ENCODE measurements at regions not wholly inside any gene's neighbourhood (a gene's known extent, or its start where the extent isn't known, plus 50 kb on each side); places are given as distances from the start of the nearest gene placed in this dataset.
A peak's percentile ranks its signal among the peaks of the same experiment; 100 is the strongest.

DNA sequence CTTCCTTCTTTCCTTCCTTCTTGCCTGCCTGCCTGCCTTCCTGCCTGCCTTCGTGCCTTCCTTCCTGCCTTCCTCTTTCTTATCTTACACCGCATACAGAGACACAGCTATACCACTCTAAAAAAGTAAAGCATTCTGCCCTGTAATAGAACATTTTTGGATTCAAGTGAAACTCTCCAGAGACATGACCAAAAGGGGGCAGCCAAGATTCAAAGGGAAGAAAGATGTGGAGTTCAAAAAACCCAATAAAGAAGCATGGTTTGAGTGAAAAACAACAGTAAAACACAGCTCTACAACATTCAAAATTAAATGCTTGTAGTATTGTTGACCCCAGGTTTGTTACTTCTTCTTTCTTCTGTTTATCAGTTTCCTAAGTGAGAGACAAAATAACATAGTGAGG lies 914.9 kb upstream of the PCDH7 start:
- Histone ChIP-seq H3K27me3 (no peaks in the 10 kb centered on the region), H3K4me3 (no peak overlapping the region), H3K27ac (no peak overlapping the region), H3K36me3 (no peaks in the 10 kb centered on the region), H3K9me3 (peaks cover 0 to 14% of the 10 kb centered on the region in 2 donors), H3K4me1 (no peaks in the 10 kb centered on the region)
- ATAC-seq (no peak), DNase-seq (peak in 2 of 4 donors; percentile 4 to 8)
- intact Hi-C loops (cut with DNase I), result no loop called here
- TF ChIP-seq, protein P1, sequence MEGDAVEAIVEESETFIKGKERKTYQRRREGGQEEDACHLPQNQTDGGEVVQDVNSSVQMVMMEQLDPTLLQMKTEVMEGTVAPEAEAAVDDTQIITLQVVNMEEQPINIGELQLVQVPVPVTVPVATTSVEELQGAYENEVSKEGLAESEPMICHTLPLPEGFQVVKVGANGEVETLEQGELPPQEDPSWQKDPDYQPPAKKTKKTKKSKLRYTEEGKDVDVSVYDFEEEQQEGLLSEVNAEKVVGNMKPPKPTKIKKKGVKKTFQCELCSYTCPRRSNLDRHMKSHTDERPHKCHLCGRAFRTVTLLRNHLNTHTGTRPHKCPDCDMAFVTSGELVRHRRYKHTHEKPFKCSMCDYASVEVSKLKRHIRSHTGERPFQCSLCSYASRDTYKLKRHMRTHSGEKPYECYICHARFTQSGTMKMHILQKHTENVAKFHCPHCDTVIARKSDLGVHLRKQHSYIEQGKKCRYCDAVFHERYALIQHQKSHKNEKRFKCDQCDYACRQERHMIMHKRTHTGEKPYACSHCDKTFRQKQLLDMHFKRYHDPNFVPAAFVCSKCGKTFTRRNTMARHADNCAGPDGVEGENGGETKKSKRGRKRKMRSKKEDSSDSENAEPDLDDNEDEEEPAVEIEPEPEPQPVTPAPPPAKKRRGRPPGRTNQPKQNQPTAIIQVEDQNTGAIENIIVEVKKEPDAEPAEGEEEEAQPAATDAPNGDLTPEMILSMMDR (IDR thresholded peaks at IDR 0.05), result no peak

DNA sequence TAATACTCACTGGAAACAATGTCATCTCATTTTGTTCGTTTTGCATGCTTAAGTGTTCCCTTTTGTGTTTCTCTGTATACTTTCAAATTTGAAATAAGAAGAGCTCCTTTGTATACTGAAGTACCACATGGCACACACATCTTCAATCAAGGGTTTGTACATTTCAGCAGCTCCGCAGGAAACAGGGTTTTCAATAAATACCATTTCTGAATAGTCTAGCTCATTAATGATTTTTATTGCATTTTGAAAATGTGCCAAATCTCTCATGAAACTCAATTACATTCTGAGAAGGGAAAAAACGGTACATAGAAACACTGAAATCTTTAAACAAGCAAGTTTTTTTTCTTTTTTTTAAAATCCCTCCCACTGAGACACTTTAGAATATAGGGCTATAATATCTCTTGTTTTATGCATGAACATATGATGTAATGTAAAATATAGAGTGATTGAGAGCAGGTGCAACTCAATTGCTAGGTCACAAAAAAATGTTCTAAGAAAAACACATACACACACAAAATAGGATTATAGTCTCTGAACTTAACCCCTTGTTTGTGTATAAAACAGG lies 914.2 kb upstream of the PCDH7 start:
- H3K36me3 ChIP-seq, result no peaks in the 10 kb centered on the region
- H3K4me3 ChIP-seq, result no peak overlapping the region
- peaks cover 0 to 17% of the 10 kb centered on the region in 2 donors for H3K9me3 ChIP-seq
- intact Hi-C loops (cut with DNase I), result no loop called here
- no peak for ATAC-seq
- H3K27ac ChIP-seq, result no peak overlapping the region
- TF ChIP-seq, protein P1 (IDR thresholded peaks at IDR 0.05), result no peak
- DNase-seq, result no peak
- H3K27me3 ChIP-seq, result no peaks in the 10 kb centered on the region
- no peaks in the 10 kb centered on the region for H3K4me1 ChIP-seq

DNA sequence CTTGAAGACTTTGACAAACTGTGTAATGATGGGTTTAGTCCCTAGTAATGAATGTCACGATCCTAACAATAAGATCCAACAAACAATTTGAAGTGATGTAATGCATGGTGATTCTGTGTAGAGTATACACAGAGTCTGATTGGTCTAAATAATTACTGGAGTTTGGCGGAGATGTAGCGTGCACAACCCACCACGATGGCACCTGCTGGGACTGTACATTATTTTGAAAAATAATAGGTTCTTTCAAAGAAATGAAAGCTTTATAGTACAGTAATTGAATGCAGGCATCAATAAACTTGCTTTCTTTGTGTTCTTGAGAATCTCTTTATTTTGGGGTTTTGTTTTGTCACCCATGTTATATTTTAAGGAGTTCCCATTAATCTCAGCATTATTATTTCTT lies 902.2 kb upstream of the PCDH7 start:
- no peaks in the 10 kb centered on the region for H3K36me3 ChIP-seq
- TF ChIP-seq, protein P1 (IDR thresholded peaks at IDR 0.05), result no peak
- DNase-seq (no peak), ATAC-seq (no peak)
- H3K4me3 ChIP-seq, result no peak overlapping the region
- no peaks in the 10 kb centered on the region for H3K27me3 ChIP-seq
- H3K9me3 ChIP-seq, result peaks cover 0 to 10% of the 10 kb centered on the region in 2 donors
- no peaks in the 10 kb centered on the region for H3K4me1 ChIP-seq
- no peak overlapping the region for H3K27ac ChIP-seq
- intact Hi-C loops (cut with DNase I), result no loop called here

DNA sequence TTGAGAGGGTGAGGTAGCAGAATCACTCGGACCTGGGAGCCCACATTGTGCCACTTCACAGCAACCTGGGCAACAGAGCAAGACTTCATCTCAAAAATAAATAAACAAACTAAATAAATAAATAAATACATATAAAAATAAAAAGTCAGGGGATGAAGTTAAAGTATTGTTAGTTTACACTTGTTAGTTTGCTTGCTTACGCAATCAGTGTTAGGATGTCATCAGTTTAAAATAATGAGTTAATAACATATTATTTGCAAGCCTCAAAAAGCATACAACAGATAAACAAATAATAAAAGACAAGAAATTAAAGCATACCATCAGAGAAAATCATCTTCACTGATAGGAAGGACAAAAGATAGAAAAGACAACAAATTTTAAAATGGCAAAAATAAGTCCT lies 891.1 kb upstream of the PCDH7 start:
- TF ChIP-seq, protein P1 (IDR thresholded peaks at IDR 0.05), result no peak
- Histone ChIP-seq H3K27me3 (no peaks in the 10 kb centered on the region), H3K4me3 (no peak overlapping the region), H3K36me3 (no peaks in the 10 kb centered on the region), H3K27ac (no peak overlapping the region), H3K9me3 (peaks cover 0 to 11% of the 10 kb centered on the region in 2 donors), H3K4me1 (no peaks in the 10 kb centered on the region)
- DNase-seq (no peak), ATAC-seq (no peak)
- intact Hi-C loops (cut with DNase I), result no loop called here

DNA sequence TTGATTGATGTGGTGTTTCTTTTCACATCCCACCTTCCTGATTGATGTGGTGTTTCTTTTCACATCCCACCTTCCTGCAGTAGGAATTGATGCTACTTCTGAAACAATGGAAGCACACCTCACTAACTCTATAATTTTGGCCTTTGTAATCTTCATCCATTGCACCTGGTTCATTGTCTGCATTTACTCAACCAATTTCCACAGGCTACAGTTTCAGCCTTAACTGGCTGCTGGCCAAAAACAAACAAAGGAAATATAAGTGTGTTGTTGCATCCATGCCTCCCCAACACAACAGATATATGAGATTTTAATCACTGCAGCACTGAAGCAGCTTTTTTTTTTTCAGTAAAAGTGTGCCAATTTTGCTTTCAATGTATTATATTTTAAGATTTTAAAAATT lies 867.6 kb upstream of the PCDH7 start:
- no peak overlapping the region for H3K4me3 ChIP-seq
- TF ChIP-seq, protein P1 (IDR thresholded peaks at IDR 0.05), result no peak
- H3K36me3 ChIP-seq, result no peaks in the 10 kb centered on the region
- no peak for DNase-seq
- intact Hi-C loops (cut with DNase I), result no loop called here
- H3K9me3 ChIP-seq, result peaks cover 0 to 2% of the 10 kb centered on the region in 2 donors
- ATAC-seq, result no peak
- H3K27ac ChIP-seq, result no peak overlapping the region
- no peaks in the 10 kb centered on the region for H3K27me3 ChIP-seq
- H3K4me1 ChIP-seq, result no peaks in the 10 kb centered on the region
